AG09319 (cell line): ENCODE measurements at regions not wholly inside any gene's neighbourhood (a gene's known extent, or its start where the extent isn't known, plus 50 kb on each side); places are given as distances from the start of the nearest gene placed in this dataset.

Experiments
- DNase-seq: peaks from one replicate; pipeline ENCODE4 v3.0.0-alpha.2; 2010; ENCODE audit warnings: low read depth; ENCODE audit errors: extremely low read depth
- TF ChIP-seq, protein P1 (sequence below): IDR thresholded peaks from 2 replicates; pipeline ENCODE4 v1.5.1; 2011; ENCODE audit warnings: low read depth, mild to moderate bottlenecking, inconsistent platforms, low read length, moderate library complexity

GRCh38 chr3:22176911-22177310 is 425.9 kb upstream of the ZNF385D start:
- TF ChIP-seq, protein P1, sequence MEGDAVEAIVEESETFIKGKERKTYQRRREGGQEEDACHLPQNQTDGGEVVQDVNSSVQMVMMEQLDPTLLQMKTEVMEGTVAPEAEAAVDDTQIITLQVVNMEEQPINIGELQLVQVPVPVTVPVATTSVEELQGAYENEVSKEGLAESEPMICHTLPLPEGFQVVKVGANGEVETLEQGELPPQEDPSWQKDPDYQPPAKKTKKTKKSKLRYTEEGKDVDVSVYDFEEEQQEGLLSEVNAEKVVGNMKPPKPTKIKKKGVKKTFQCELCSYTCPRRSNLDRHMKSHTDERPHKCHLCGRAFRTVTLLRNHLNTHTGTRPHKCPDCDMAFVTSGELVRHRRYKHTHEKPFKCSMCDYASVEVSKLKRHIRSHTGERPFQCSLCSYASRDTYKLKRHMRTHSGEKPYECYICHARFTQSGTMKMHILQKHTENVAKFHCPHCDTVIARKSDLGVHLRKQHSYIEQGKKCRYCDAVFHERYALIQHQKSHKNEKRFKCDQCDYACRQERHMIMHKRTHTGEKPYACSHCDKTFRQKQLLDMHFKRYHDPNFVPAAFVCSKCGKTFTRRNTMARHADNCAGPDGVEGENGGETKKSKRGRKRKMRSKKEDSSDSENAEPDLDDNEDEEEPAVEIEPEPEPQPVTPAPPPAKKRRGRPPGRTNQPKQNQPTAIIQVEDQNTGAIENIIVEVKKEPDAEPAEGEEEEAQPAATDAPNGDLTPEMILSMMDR: no peak
- no peak for DNase-seq

GRCh38 chr3:22189616-22190015 is 438.6 kb upstream of the ZNF385D start:
- TF ChIP-seq, protein P1: no peak
- DNase-seq: no peak

- TF ChIP-seq, protein P1: no peak
- DNase-seq: no peak
These were observed 448.1 kb upstream of the ZNF385D start for GRCh38 chr3:22199095-22199494.

- TF ChIP-seq, protein P1: no peak
These were observed 457.8 kb upstream of the ZNF385D start for GRCh38 chr3:22208844-22209243.

GRCh38 chr3:22209578-22209977 is 458.6 kb upstream of the ZNF385D start:
- TF ChIP-seq, protein P1: no peak
- DNase-seq: no peak

More at GRCh38 chr3:22208844-22209243, 457.8 kb upstream of the ZNF385D start:
- DNase-seq: no peak

GRCh38 chr3:22210693-22211092 is 459.7 kb upstream of the ZNF385D start:
- no peak for DNase-seq
- TF ChIP-seq, protein P1: no peak

GRCh38 chr3:22216601-22217000 is 465.6 kb upstream of the ZNF385D start:
- TF ChIP-seq, protein P1: no peak
- no peak for DNase-seq

GRCh38 chr3:22225161-22225560 is 474.2 kb upstream of the ZNF385D start:
- TF ChIP-seq, protein P1: no peak
- no peak for DNase-seq
